ENCODE measurements at regions not wholly inside any gene's neighbourhood (a gene's known extent, or its start where the extent isn't known, plus 50 kb on each side); places are given as distances from the start of the nearest gene placed in this dataset.

GRCh38 chr1:175808573-175808972 is 65.2 kb upstream of the TNR start:
- POLR2A ChIA-PET: no interaction called here
- peaks cover 0 to 6% (median 2%) of the 10 kb centered on the region in 4 experiments for H3K4me1 ChIP-seq (ENCODE audit: control extremely low read depth in 1 of 4, control insufficient read depth in 4 of 4, insufficient read depth in 4 of 4, low read length in 3 of 4)
- peaks cover 0 to 2% (median 0%) of the 10 kb centered on the region in 5 experiments for H3K27me3 ChIP-seq (replicated peaks in 2 of 5; ENCODE audit: control insufficient read depth in 4 of 5, insufficient read depth in 5 of 5, low read length in 4 of 5)
- peaks cover 0 to 4% (median 0%) of the 10 kb centered on the region in 5 experiments for H3K9me3 ChIP-seq (ENCODE audit: control extremely low read depth in 1 of 5, control insufficient read depth in 4 of 5, insufficient read depth in 2 of 5, low read depth in 1 of 5, low read length in 4 of 5)
- WGBS (ENCODE audit: insufficient coverage): 75% methylated on average over 2 of the region's 4 CpGs
- H3K36me3 ChIP-seq (ENCODE audit: control insufficient read depth in 4 of 4, insufficient read depth in 4 of 4, low read length in 3 of 4): no peaks in the 10 kb centered on the region
- DNase-seq: no peak
- CTCF ChIA-PET: interaction anchor here (0.6 kb wide), 1 partner anchor 1264 kb away, joined by 3 read pairs; no protein-coding TSS in a partner anchor
- no peak overlapping the region for H3K4me3 ChIP-seq (ENCODE audit: control insufficient read depth in 1 of 7, extremely low read depth in 1 of 7, insufficient read depth in 4 of 7, low read depth in 2 of 7, low read length in 6 of 7)
- H3K27ac ChIP-seq (ENCODE audit: insufficient read depth in 1 of 2, low read depth in 1 of 2, low read length in 2 of 2, poor library complexity in 1 of 2, severe bottlenecking in 2 of 2): no peak overlapping the region

- Histone ChIP-seq H3K36me3 (ENCODE audit: control insufficient read depth in 4 of 4, insufficient read depth in 4 of 4, low read length in 3 of 4) (no peaks in the 10 kb centered on the region), H3K9me3 (ENCODE audit: control extremely low read depth in 1 of 5, control insufficient read depth in 4 of 5, insufficient read depth in 2 of 5, low read depth in 1 of 5, low read length in 4 of 5) (no peaks in the 10 kb centered on the region), H3K4me3 (ENCODE audit: control insufficient read depth in 1 of 7, extremely low read depth in 1 of 7, insufficient read depth in 4 of 7, low read depth in 2 of 7, low read length in 6 of 7) (no peak overlapping the region), H3K27ac (ENCODE audit: insufficient read depth in 1 of 2, low read depth in 1 of 2, low read length in 2 of 2, poor library complexity in 1 of 2, severe bottlenecking in 2 of 2) (no peak overlapping the region), H3K4me1 (ENCODE audit: control extremely low read depth in 1 of 4, control insufficient read depth in 4 of 4, insufficient read depth in 4 of 4, low read length in 3 of 4) (peaks cover 0 to 6% (median 3%) of the 10 kb centered on the region in 4 experiments), H3K27me3 (replicated peaks in 2 of 5; ENCODE audit: control insufficient read depth in 4 of 5, insufficient read depth in 5 of 5, low read length in 4 of 5) (peaks cover 0 to 2% (median 0%) of the 10 kb centered on the region in 5 experiments)
- no peak for DNase-seq
- whole genome bisulfite sequencing (ENCODE audit: insufficient coverage): 100% methylated on average over 1 of the region's 3 CpGs
- ChIA-PET POLR2A (no interaction called here), CTCF (no interaction called here)
Measured at GRCh38 chr1:175804561-175804960, 61.2 kb upstream of the TNR start.

- POLR2A ChIA-PET: no interaction called here
Measured at GRCh38 chr1:175803413-175803812, 60.0 kb upstream of the TNR start.

GRCh38 chr1:175802407-175803123 is 59.2 kb upstream of the TNR start:
- peaks cover 0 to 6% (median 3%) of the 10 kb centered on the region in 4 experiments for H3K4me1 ChIP-seq (ENCODE audit: control extremely low read depth in 1 of 4, control insufficient read depth in 4 of 4, insufficient read depth in 4 of 4, low read length in 3 of 4)
- 94% methylated on average over 7 of the region's 10 CpGs for WGBS (ENCODE audit: insufficient coverage)
- H3K36me3 ChIP-seq (ENCODE audit: control insufficient read depth in 4 of 4, insufficient read depth in 4 of 4, low read length in 3 of 4): no peaks in the 10 kb centered on the region
- H3K9me3 ChIP-seq (ENCODE audit: control extremely low read depth in 1 of 5, control insufficient read depth in 4 of 5, insufficient read depth in 2 of 5, low read depth in 1 of 5, low read length in 4 of 5): no peaks in the 10 kb centered on the region
- peaks cover 0 to 2% (median 0%) of the 10 kb centered on the region in 5 experiments for H3K27me3 ChIP-seq (replicated peaks in 2 of 5; ENCODE audit: control insufficient read depth in 4 of 5, insufficient read depth in 5 of 5, low read length in 4 of 5)
- no peak overlapping the region for H3K27ac ChIP-seq (ENCODE audit: insufficient read depth in 1 of 2, low read depth in 1 of 2, low read length in 2 of 2, poor library complexity in 1 of 2, severe bottlenecking in 2 of 2)
- CTCF ChIA-PET: no interaction called here
- no peak overlapping the region for H3K4me3 ChIP-seq (ENCODE audit: control insufficient read depth in 1 of 7, extremely low read depth in 1 of 7, insufficient read depth in 4 of 7, low read depth in 2 of 7, low read length in 6 of 7)
- POLR2A ChIA-PET: interaction anchor here (0.5 kb wide), 1 partner anchor 33 kb away, joined by 3 read pairs; no protein-coding TSS in a partner anchor
- no peak for DNase-seq

More at GRCh38 chr1:175803413-175803812, 60.0 kb upstream of the TNR start:
- no peak overlapping the region for H3K4me3 ChIP-seq (ENCODE audit: control insufficient read depth in 1 of 7, extremely low read depth in 1 of 7, insufficient read depth in 4 of 7, low read depth in 2 of 7, low read length in 6 of 7)
- H3K4me1 ChIP-seq (ENCODE audit: control extremely low read depth in 1 of 4, control insufficient read depth in 4 of 4, insufficient read depth in 4 of 4, low read length in 3 of 4): peaks cover 0 to 6% (median 3%) of the 10 kb centered on the region in 4 experiments
- CTCF ChIA-PET: no interaction called here
- no peak overlapping the region for H3K27ac ChIP-seq (ENCODE audit: insufficient read depth in 1 of 2, low read depth in 1 of 2, low read length in 2 of 2, poor library complexity in 1 of 2, severe bottlenecking in 2 of 2)
- peaks cover 0 to 2% (median 0%) of the 10 kb centered on the region in 5 experiments for H3K27me3 ChIP-seq (replicated peaks in 2 of 5; ENCODE audit: control insufficient read depth in 4 of 5, insufficient read depth in 5 of 5, low read length in 4 of 5)
- DNase-seq: no peak
- H3K36me3 ChIP-seq (ENCODE audit: control insufficient read depth in 4 of 4, insufficient read depth in 4 of 4, low read length in 3 of 4): no peaks in the 10 kb centered on the region
- no peaks in the 10 kb centered on the region for H3K9me3 ChIP-seq (ENCODE audit: control extremely low read depth in 1 of 5, control insufficient read depth in 4 of 5, insufficient read depth in 2 of 5, low read depth in 1 of 5, low read length in 4 of 5)
- WGBS (ENCODE audit: insufficient coverage): 100% methylated on average over 1 of the region's 1 CpG

- POLR2A ChIA-PET: interaction anchor here (0.7 kb wide), 1 partner anchor 106 kb away, joined by 4 read pairs; no protein-coding TSS in a partner anchor
- H3K27me3 ChIP-seq (replicated peaks in 2 of 5; ENCODE audit: control insufficient read depth in 4 of 5, insufficient read depth in 5 of 5, low read length in 4 of 5): peaks cover 0 to 2% (median 0%) of the 10 kb centered on the region in 5 experiments
- no peak overlapping the region for H3K4me3 ChIP-seq (ENCODE audit: control insufficient read depth in 1 of 7, extremely low read depth in 1 of 7, insufficient read depth in 4 of 7, low read depth in 2 of 7, low read length in 6 of 7)
- DNase-seq: no peak
- no peaks in the 10 kb centered on the region for H3K36me3 ChIP-seq (ENCODE audit: control insufficient read depth in 4 of 4, insufficient read depth in 4 of 4, low read length in 3 of 4)
- 90% methylated on average over 5 of the region's 5 CpGs for WGBS (ENCODE audit: insufficient coverage)
- no peaks in the 10 kb centered on the region for H3K9me3 ChIP-seq (ENCODE audit: control extremely low read depth in 1 of 5, control insufficient read depth in 4 of 5, insufficient read depth in 2 of 5, low read depth in 1 of 5, low read length in 4 of 5)
- CTCF ChIA-PET: no interaction called here
- no peak overlapping the region for H3K27ac ChIP-seq (ENCODE audit: insufficient read depth in 1 of 2, low read depth in 1 of 2, low read length in 2 of 2, poor library complexity in 1 of 2, severe bottlenecking in 2 of 2)
- peaks cover 0 to 6% (median 3%) of the 10 kb centered on the region in 4 experiments for H3K4me1 ChIP-seq (ENCODE audit: control extremely low read depth in 1 of 4, control insufficient read depth in 4 of 4, insufficient read depth in 4 of 4, low read length in 3 of 4)
Measured at GRCh38 chr1:175801979-175802378, 58.6 kb upstream of the TNR start.

- no peaks in the 10 kb centered on the region for H3K4me1 ChIP-seq (ENCODE audit: control extremely low read depth in 1 of 4, control insufficient read depth in 4 of 4, insufficient read depth in 4 of 4, low read length in 3 of 4)
- H3K4me3 ChIP-seq (ENCODE audit: control insufficient read depth in 1 of 7, extremely low read depth in 1 of 7, insufficient read depth in 4 of 7, low read depth in 2 of 7, low read length in 6 of 7): no peak overlapping the region
- no peaks in the 10 kb centered on the region for H3K36me3 ChIP-seq (ENCODE audit: control insufficient read depth in 4 of 4, insufficient read depth in 4 of 4, low read length in 3 of 4)
- H3K9me3 ChIP-seq (ENCODE audit: control extremely low read depth in 1 of 5, control insufficient read depth in 4 of 5, insufficient read depth in 2 of 5, low read depth in 1 of 5, low read length in 4 of 5): no peaks in the 10 kb centered on the region
- ChIA-PET POLR2A (interaction anchor here (0.6 kb wide), 1 partner anchor 8 kb away, joined by 5 read pairs; no protein-coding TSS in a partner anchor), CTCF (interaction anchor here (1.3 to 1.4 kb wide), 2 partner anchors 9 to 53 kb away, joined by 5 to 6 read pairs; partner anchors contain the start of gene TNR)
- H3K27ac ChIP-seq (ENCODE audit: insufficient read depth in 1 of 2, low read depth in 1 of 2, low read length in 2 of 2, poor library complexity in 1 of 2, severe bottlenecking in 2 of 2): no peak overlapping the region
- H3K27me3 ChIP-seq (replicated peaks in 2 of 5; ENCODE audit: control insufficient read depth in 4 of 5, insufficient read depth in 5 of 5, low read length in 4 of 5): peaks cover 0 to 2% (median 0%) of the 10 kb centered on the region in 5 experiments
- no peak for DNase-seq
Measured at GRCh38 chr1:175797576-175797975, 54.2 kb upstream of the TNR start.

GRCh38 chr1:175794586-175794985 is 51.2 kb upstream of the TNR start:
- ChIA-PET POLR2A (no interaction called here), CTCF (no interaction called here)
- H3K27me3 ChIP-seq (replicated peaks in 2 of 5; ENCODE audit: control insufficient read depth in 4 of 5, insufficient read depth in 5 of 5, low read length in 4 of 5): peaks cover 0 to 2% (median 0%) of the 10 kb centered on the region in 5 experiments
- no peaks in the 10 kb centered on the region for H3K4me1 ChIP-seq (ENCODE audit: control extremely low read depth in 1 of 4, control insufficient read depth in 4 of 4, insufficient read depth in 4 of 4, low read length in 3 of 4)
- H3K9me3 ChIP-seq (ENCODE audit: control extremely low read depth in 1 of 5, control insufficient read depth in 4 of 5, insufficient read depth in 2 of 5, low read depth in 1 of 5, low read length in 4 of 5): peaks cover 0 to 2% (median 0%) of the 10 kb centered on the region in 5 experiments
- no peak overlapping the region for H3K27ac ChIP-seq (ENCODE audit: insufficient read depth in 1 of 2, low read depth in 1 of 2, low read length in 2 of 2, poor library complexity in 1 of 2, severe bottlenecking in 2 of 2)
- no peaks in the 10 kb centered on the region for H3K36me3 ChIP-seq (ENCODE audit: control insufficient read depth in 4 of 4, insufficient read depth in 4 of 4, low read length in 3 of 4)
- DNase-seq: no peak
- H3K4me3 ChIP-seq (ENCODE audit: control insufficient read depth in 1 of 7, extremely low read depth in 1 of 7, insufficient read depth in 4 of 7, low read depth in 2 of 7, low read length in 6 of 7): no peak overlapping the region
